Caco-2 (cell line): ENCODE measurements at regions not wholly inside any gene's neighbourhood (a gene's known extent, or its start where the extent isn't known, plus 50 kb on each side); places are given as distances from the start of the nearest gene placed in this dataset.

Experiments
- BruUV-seq: library from RNA; stranded (reverse); fragments of 400-500 nt; replicated peaks from 2 replicates; lab custom pipeline; 2021; lab: Mats Ljungman, UMichigan
- CTCF ChIA-PET: fragments of 300-600 bp; sonication (Branson Sonifier 250); formaldehyde crosslinking; loops from one replicate; lab custom pipeline; 2022; ENCODE audit warnings: antibody characterized with exemption; lab: Charles Lee
- POLR2A ChIA-PET: fragments of 300-600 bp; sonication (Branson Sonifier 250); formaldehyde crosslinking; loops from one replicate; lab custom pipeline; 2022; ENCODE audit warnings: antibody characterized with exemption; lab: Charles Lee
- DNase-seq, 2 experiments: peaks; one replicate each; pipeline versions ENCODE4 v3.0.0 to v3.0.0-alpha.2; 2020 to 2022
- H3K27me3 ChIP-seq: replicated peaks from 2 replicates; pipeline ENCODE4 v1.6.0; 2011; ENCODE audit warnings: low read length; ENCODE audit not compliant: control insufficient read depth, insufficient read depth
- H3K36me3 ChIP-seq: 2 replicates; pipeline ENCODE4 v1.5.1; 2011; ENCODE audit warnings: low read length; ENCODE audit not compliant: control insufficient read depth, insufficient read depth
- H3K4me1 ChIP-seq: fragments of 250-450 bp; sonication (Bioruptor Pico); 2 replicates; pipeline ENCODE4 v1.5.1; 2020; ENCODE audit warnings: mild to moderate bottlenecking
- H3K4me3 ChIP-seq: 2 replicates; pipeline ENCODE4 v1.5.1; 2011; ENCODE audit warnings: low read depth, mild to moderate bottlenecking, control low read depth, low read length
- H3K9me3 ChIP-seq: fragments of 250-450 bp; sonication (Bioruptor Pico); 2 replicates; pipeline ENCODE4 v1.5.1; 2020; ENCODE audit warnings: mild to moderate bottlenecking, moderate library complexity
- H3K27ac Mint-ChIP-seq: one replicate; pipeline ENCODE4 v1.8.0; 2022; ENCODE audit warnings: mixed read lengths; ENCODE audit not compliant: unreplicated experiment
- H3K27me3 Mint-ChIP-seq: one replicate; pipeline ENCODE4 v1.8.0; 2022; ENCODE audit warnings: mixed read lengths; ENCODE audit not compliant: insufficient read depth, unreplicated experiment
- H3K36me3 Mint-ChIP-seq: one replicate; pipeline ENCODE4 v1.8.0; 2022; ENCODE audit warnings: mild to moderate bottlenecking, mixed read lengths; ENCODE audit not compliant: insufficient read depth, unreplicated experiment
- H3K4me1 Mint-ChIP-seq: one replicate; pipeline ENCODE4 v1.8.0; 2022; ENCODE audit warnings: low read depth, mixed read lengths; ENCODE audit not compliant: unreplicated experiment
- H3K4me3 Mint-ChIP-seq: one replicate; pipeline ENCODE4 v1.8.0; 2022; ENCODE audit warnings: mild to moderate bottlenecking, moderate library complexity, mixed read lengths; ENCODE audit not compliant: unreplicated experiment
- H3K9me3 Mint-ChIP-seq: one replicate; pipeline ENCODE4 v1.8.0; 2022; ENCODE audit warnings: mixed read lengths; ENCODE audit not compliant: unreplicated experiment
- CTCF ChIP-seq, 2 experiments: fragments of 200-600 bp in 1 of 2; IDR thresholded peaks; 1 replicate in 1 of 2; 2 replicates in 1 of 2; pipeline versions ENCODE4 v1.5.1 to v1.8.0; 2011 to 2022; ENCODE audit warnings: antibody characterized with exemption in 1 of 2, control low read depth in 1 of 2, inconsistent platforms in 1 of 2, low read depth in 1 of 2, low read length in 1 of 2, mild to moderate bottlenecking in 1 of 2, moderate library complexity in 1 of 2; ENCODE audit not compliant: insufficient read depth in 1 of 2, severe bottlenecking in 1 of 2, unreplicated experiment in 1 of 2
- intact Hi-C: fragments of 100-400 bp; cut with micrococcal nuclease; formaldehyde crosslinking; loops from one replicate; pipeline ENCODE4 v1.10.0; 2022; ENCODE audit not compliant: unreplicated experiment

- POLR2A ChIA-PET, result no interaction called here
- Histone ChIP-seq H3K4me1 (no peaks in the 10 kb centered on the region), H3K36me3 (no peaks in the 10 kb centered on the region), H3K4me3 (no peak overlapping the region), H3K27me3 (no peaks in the 10 kb centered on the region; the same call in 1 of the 2 replicates), H3K9me3 (no peaks in the 10 kb centered on the region)
- H3K4me1 Mint-ChIP-seq, result peaks cover 8% of the 10 kb centered on the region
- intact Hi-C loops, result no loop called here
- H3K27me3 Mint-ChIP-seq, result peaks cover 24% of the 10 kb centered on the region
- no peak for TF ChIP-seq CTCF (IDR thresholded peaks at IDR 0.05; ENCODE audit: insufficient read depth in 1 of 2, low read depth in 1 of 2, low read length in 1 of 2, severe bottlenecking in 1 of 2, unreplicated experiment in 1 of 2)
- no peaks in the 10 kb centered on the region for H3K36me3 Mint-ChIP-seq
- no peak overlapping the region for H3K27ac Mint-ChIP-seq
- H3K9me3 Mint-ChIP-seq, result no peaks in the 10 kb centered on the region
- BruUV-seq, result no TSS peak
- CTCF ChIA-PET, result no interaction called here
- H3K4me3 Mint-ChIP-seq, result no peak overlapping the region
- no peak for DNase-seq
Observed at GRCh38 chr6:40331545-40331944, 255.6 kb downstream of the LRFN2 start.

GRCh38 chr6:40330301-40330721, 256.9 kb downstream of the LRFN2 start:
- Mint-ChIP-seq H3K9me3 (no peaks in the 10 kb centered on the region), H3K36me3 (no peaks in the 10 kb centered on the region), H3K27ac (no peak overlapping the region), H3K4me1 (peaks cover 8% of the 10 kb centered on the region), H3K4me3 (no peak overlapping the region), H3K27me3 (peaks cover 25% of the 10 kb centered on the region)
- H3K27me3 ChIP-seq, result no peaks in the 10 kb centered on the region; the same call in 1 of the 2 replicates
- no peak overlapping the region for H3K4me3 ChIP-seq
- no peak for DNase-seq
- ChIA-PET POLR2A (no interaction called here), CTCF (interaction anchor here (0.6 kb wide), 1 partner anchor 19 kb away, joined by 3 read pairs; no protein-coding TSS in a partner anchor)
- intact Hi-C loops, result no loop called here
- H3K9me3 ChIP-seq, result no peaks in the 10 kb centered on the region
- no peaks in the 10 kb centered on the region for H3K36me3 ChIP-seq
- H3K4me1 ChIP-seq, result no peaks in the 10 kb centered on the region
- no peak for TF ChIP-seq CTCF (IDR thresholded peaks at IDR 0.05; ENCODE audit: insufficient read depth in 1 of 2, low read depth in 1 of 2, low read length in 1 of 2, severe bottlenecking in 1 of 2, unreplicated experiment in 1 of 2)
- BruUV-seq, result no TSS peak

GRCh38 chr6:40328986-40329545, 258.1 kb downstream of the LRFN2 start:
- Mint-ChIP-seq H3K4me1 (peaks cover 8% of the 10 kb centered on the region), H3K9me3 (no peaks in the 10 kb centered on the region), H3K27me3 (peaks cover 24% of the 10 kb centered on the region), H3K4me3 (no peak overlapping the region), H3K27ac (no peak overlapping the region), H3K36me3 (no peaks in the 10 kb centered on the region)
- H3K36me3 ChIP-seq, result no peaks in the 10 kb centered on the region
- TF ChIP-seq CTCF (IDR thresholded peaks at IDR 0.05; ENCODE audit: insufficient read depth in 1 of 2, low read depth in 1 of 2, low read length in 1 of 2, severe bottlenecking in 1 of 2, unreplicated experiment in 1 of 2), result no peak
- H3K27me3 ChIP-seq, result no peaks in the 10 kb centered on the region; the same call in 1 of the 2 replicates
- no peaks in the 10 kb centered on the region for H3K9me3 ChIP-seq
- BruUV-seq, result no TSS peak
- intact Hi-C loops, result loop anchor here (1.0 to 5.0 kb wide), 3 partner anchors 210 to 516 kb away; partner anchors contain the start of gene LRFN2
- H3K4me3 ChIP-seq, result no peak overlapping the region
- ChIA-PET POLR2A (no interaction called here), CTCF (interaction anchor here (0.7 to 1.7 kb wide), 5 partner anchors 7 to 1952 kb away, joined by 3 to 5 read pairs (median 4); partner anchors contain the start of gene LRFN2)
- no peaks in the 10 kb centered on the region for H3K4me1 ChIP-seq
- no peak for DNase-seq
